OCI-LY3 (cell line): ENCODE measurements at regions not wholly inside any gene's neighbourhood (a gene's known extent, or its start where the extent isn't known, plus 50 kb on each side); places are given as distances from the start of the nearest gene placed in this dataset.

Experiments used
- H2AFZ ChIP-seq: fragments of 200-600, 300-600 bp; shearing (Covaris generic); 2 replicates; pipeline ENCODE4 v1.6.0; 2014; ENCODE audit warnings: antibody characterized with exemption, low read depth, low read length
- H3K27ac ChIP-seq: fragments of 200-600, 300-600 bp; sonication (generic); 2 replicates; pipeline ENCODE4 v1.5.1; 2014; ENCODE audit warnings: mild to moderate bottlenecking, low read length, moderate library complexity, mixed read lengths
- H3K27me3 ChIP-seq: fragments of 200-600, 300-600 bp; sonication (generic); 2 replicates; pipeline ENCODE4 v1.6.1; 2014; ENCODE audit warnings: low read depth, low read length, mixed read lengths
- H3K36me3 ChIP-seq: fragments of 200-600, 300-600 bp; sonication (generic); replicated peaks from 2 replicates; pipeline ENCODE3; 2014; ENCODE audit warnings: low read depth, low read length, mixed read lengths
- H3K4me1 ChIP-seq: fragments of 300-600, 200-600 bp; sonication (generic); 2 replicates; pipeline ENCODE4 v1.6.1; 2014; ENCODE audit warnings: low read length, mixed read lengths
- H3K4me2 ChIP-seq: fragments of 200-600, 300-600 bp; sonication (generic); 2 replicates; pipeline ENCODE4 v1.6.1; 2014; ENCODE audit warnings: low read length, mixed read lengths
- H3K4me3 ChIP-seq: fragments of 300-600, 200-600 bp; sonication (generic); 2 replicates; pipeline ENCODE4 v1.5.1; 2014; ENCODE audit warnings: antibody characterized with exemption, mild to moderate bottlenecking, low read length, moderate library complexity
- H3K79me2 ChIP-seq: fragments of 300-600, 200-600 bp; shearing (Covaris generic); 2 replicates; pipeline ENCODE4 v1.6.1; 2014; ENCODE audit warnings: mild to moderate bottlenecking, low read length, mixed read lengths
- H3K9ac ChIP-seq: fragments of 300-600, 200-600 bp; shearing (Covaris generic); 2 replicates; pipeline ENCODE4 v1.6.0; 2014; ENCODE audit warnings: mild to moderate bottlenecking, low read length, moderate library complexity
- H3K9me3 ChIP-seq: fragments of 200-600, 300-600 bp; shearing (Covaris generic); 2 replicates; pipeline ENCODE4 v1.6.1; 2014; ENCODE audit warnings: low read length, mixed read lengths; ENCODE audit not compliant: insufficient read depth
- H4K20me1 ChIP-seq: fragments of 200-600, 300-600 bp; sonication (generic); 2 replicates; pipeline ENCODE4 v1.6.1; 2016; ENCODE audit warnings: low read length, mixed read lengths; ENCODE audit not compliant: insufficient read depth
- EZH2phosphoT487 ChIP-seq: fragments of 200-600 bp; shearing (Covaris generic); IDR thresholded peaks from 2 replicates; pipeline ENCODE4 v1.6.1; 2018; ENCODE audit warnings: antibody characterized with exemption, mixed run types, low read depth
- TF ChIP-seq, protein P1 (sequence below): fragments of 200-600, 300-600 bp; sonication (generic); IDR thresholded peaks from 2 replicates; pipeline ENCODE4 v1.5.1; 2014; ENCODE audit warnings: antibody characterized with exemption, low read length, low read depth

DNA sequence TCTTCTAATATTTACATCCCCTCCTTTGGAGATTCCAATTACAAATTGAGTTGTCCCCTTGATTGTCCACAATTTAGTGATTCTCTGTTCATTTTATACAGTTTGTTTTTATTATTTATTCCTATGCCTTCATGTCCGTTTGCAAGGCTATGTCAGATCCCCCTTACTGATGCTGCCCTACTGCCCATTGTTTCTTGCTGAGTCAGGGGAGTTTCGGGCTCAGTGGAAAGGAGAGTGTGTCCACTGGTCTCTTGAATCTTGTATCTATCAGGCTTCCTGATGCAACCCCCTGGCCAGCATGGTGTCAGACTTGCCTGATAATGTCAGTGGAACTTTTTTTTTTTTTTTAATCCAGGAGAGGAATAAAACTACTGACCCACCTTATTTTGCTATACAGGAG lies 384.4 kb downstream of the CDC14C start:
- no peak for TF ChIP-seq EZH2phosphoT487
- TF ChIP-seq, protein P1, sequence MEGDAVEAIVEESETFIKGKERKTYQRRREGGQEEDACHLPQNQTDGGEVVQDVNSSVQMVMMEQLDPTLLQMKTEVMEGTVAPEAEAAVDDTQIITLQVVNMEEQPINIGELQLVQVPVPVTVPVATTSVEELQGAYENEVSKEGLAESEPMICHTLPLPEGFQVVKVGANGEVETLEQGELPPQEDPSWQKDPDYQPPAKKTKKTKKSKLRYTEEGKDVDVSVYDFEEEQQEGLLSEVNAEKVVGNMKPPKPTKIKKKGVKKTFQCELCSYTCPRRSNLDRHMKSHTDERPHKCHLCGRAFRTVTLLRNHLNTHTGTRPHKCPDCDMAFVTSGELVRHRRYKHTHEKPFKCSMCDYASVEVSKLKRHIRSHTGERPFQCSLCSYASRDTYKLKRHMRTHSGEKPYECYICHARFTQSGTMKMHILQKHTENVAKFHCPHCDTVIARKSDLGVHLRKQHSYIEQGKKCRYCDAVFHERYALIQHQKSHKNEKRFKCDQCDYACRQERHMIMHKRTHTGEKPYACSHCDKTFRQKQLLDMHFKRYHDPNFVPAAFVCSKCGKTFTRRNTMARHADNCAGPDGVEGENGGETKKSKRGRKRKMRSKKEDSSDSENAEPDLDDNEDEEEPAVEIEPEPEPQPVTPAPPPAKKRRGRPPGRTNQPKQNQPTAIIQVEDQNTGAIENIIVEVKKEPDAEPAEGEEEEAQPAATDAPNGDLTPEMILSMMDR, result no peak
- H3K9me3 ChIP-seq, result no peaks in the 10 kb centered on the region
- H3K36me3 ChIP-seq, result no peaks in the 10 kb centered on the region
- no peaks in the 10 kb centered on the region for H3K4me1 ChIP-seq
- no peaks in the 10 kb centered on the region for H3K27me3 ChIP-seq
- H4K20me1 ChIP-seq, result no peaks in the 10 kb centered on the region
- H3K27ac ChIP-seq, result no peak overlapping the region
- H3K4me2 ChIP-seq, result no peak overlapping the region
- no peaks in the 10 kb centered on the region for H3K79me2 ChIP-seq
- H2AFZ ChIP-seq, result no peak overlapping the region
- no peak overlapping the region for H3K4me3 ChIP-seq
- H3K9ac ChIP-seq, result no peak overlapping the region

DNA sequence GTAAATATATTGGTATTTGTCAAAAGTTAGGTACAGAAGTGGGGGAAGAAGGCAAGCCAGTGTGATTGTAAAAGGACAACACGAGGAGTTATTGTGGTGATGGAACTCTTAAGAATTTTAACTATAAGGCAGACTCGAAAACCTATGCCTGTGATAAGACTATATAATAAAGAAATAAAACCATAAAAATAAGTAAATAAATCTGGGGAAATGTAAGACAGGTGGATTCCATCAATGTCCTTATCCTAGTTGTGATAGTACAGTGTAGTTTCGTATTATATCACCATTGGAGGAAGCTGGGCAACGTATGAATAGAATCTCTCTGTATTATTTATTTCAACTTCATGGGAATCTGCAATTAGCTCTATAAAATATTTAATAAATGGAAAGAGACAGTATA lies 395.7 kb downstream of the CDC14C start:
- no peak overlapping the region for H3K4me3 ChIP-seq
- no peak for TF ChIP-seq EZH2phosphoT487
- TF ChIP-seq, protein P1, result no peak
- no peaks in the 10 kb centered on the region for H3K27me3 ChIP-seq
- no peak overlapping the region for H3K4me2 ChIP-seq
- H3K79me2 ChIP-seq, result no peaks in the 10 kb centered on the region
- H3K27ac ChIP-seq, result no peak overlapping the region
- no peaks in the 10 kb centered on the region for H3K9me3 ChIP-seq
- H2AFZ ChIP-seq, result no peak overlapping the region
- no peaks in the 10 kb centered on the region for H4K20me1 ChIP-seq
- H3K4me1 ChIP-seq, result peaks cover 6% of the 10 kb centered on the region; the same call in 1 of the 2 replicates
- H3K9ac ChIP-seq, result no peak overlapping the region
- no peaks in the 10 kb centered on the region for H3K36me3 ChIP-seq

DNA sequence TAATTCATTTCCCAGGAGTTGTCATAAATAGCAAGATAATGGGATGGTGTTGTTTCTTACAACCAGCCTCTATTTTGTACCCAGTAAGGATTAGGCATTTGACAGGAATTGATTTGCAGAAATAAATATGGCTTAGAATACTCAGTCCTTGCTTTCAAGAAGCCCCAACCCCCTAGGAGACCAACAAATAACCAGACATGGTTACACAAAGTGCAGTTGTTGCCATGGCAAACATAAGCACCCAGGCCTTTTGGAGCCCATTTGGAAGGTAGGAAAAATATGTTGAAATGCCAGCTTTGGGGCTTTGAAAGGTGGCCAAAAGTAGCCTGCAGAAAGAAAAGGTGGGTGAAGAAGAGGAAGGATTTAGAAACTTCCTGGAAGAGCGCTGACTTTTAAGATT lies 397.5 kb downstream of the CDC14C start:
- H4K20me1 ChIP-seq, result no peaks in the 10 kb centered on the region
- no peak overlapping the region for H3K4me2 ChIP-seq
- no peak overlapping the region for H3K27ac ChIP-seq
- H3K36me3 ChIP-seq, result no peaks in the 10 kb centered on the region
- TF ChIP-seq, protein P1, result no peak
- TF ChIP-seq EZH2phosphoT487, result no peak
- H3K79me2 ChIP-seq, result no peaks in the 10 kb centered on the region
- H3K9ac ChIP-seq, result no peak overlapping the region
- H3K4me3 ChIP-seq, result no peak overlapping the region
- H3K9me3 ChIP-seq, result no peaks in the 10 kb centered on the region
- peaks cover 10% of the 10 kb centered on the region; the same call in 1 of the 2 replicates for H3K4me1 ChIP-seq
- H3K27me3 ChIP-seq, result no peaks in the 10 kb centered on the region
- H2AFZ ChIP-seq, result no peak overlapping the region

- Histone ChIP-seq H2AFZ (no peak overlapping the region), H3K4me2 (no peak overlapping the region)
Observed at GRCh38 chr7:49322476-49322875, 398.1 kb downstream of the CDC14C start.

More at GRCh38 chr7:49322476-49322875, 398.1 kb downstream of the CDC14C start:
- H3K4me1 ChIP-seq, result peaks cover 10% of the 10 kb centered on the region; the same call in 1 of the 2 replicates
- TF ChIP-seq EZH2phosphoT487, result no peak
- TF ChIP-seq, protein P1, result no peak
- no peaks in the 10 kb centered on the region for H3K9me3 ChIP-seq
- no peaks in the 10 kb centered on the region for H3K79me2 ChIP-seq
- H3K36me3 ChIP-seq, result no peaks in the 10 kb centered on the region
- H3K27ac ChIP-seq, result no peak overlapping the region
- no peak overlapping the region for H3K4me3 ChIP-seq
- no peak overlapping the region for H3K9ac ChIP-seq
- H4K20me1 ChIP-seq, result no peaks in the 10 kb centered on the region
- no peaks in the 10 kb centered on the region for H3K27me3 ChIP-seq
